Dendritic cell treated with granulocyte-macrophage colony-stimulating factor and Interleukin-4, amounts not matched to agents 40 ng/mL and 50 ng/mL, for 4 days (primary cell): ENCODE measurements at regions not wholly inside any gene's neighbourhood (a gene's known extent, or its start where the extent isn't known, plus 50 kb on each side); places are given as distances from the start of the nearest gene placed in this dataset.
"Not testable (repeated sequence)": the region's sequence is repeated elsewhere in the genome, so short reads cannot be mapped to it uniquely, and the experiment has no call there.

Source experiments
- H3K27ac Mint-ChIP-seq: one replicate; pipeline ENCODE4 v1.8.0; 2022; ENCODE audit warnings: mild to moderate bottlenecking, mixed read lengths
- H3K27me3 Mint-ChIP-seq: one replicate; pipeline ENCODE4 v1.8.0; 2022; ENCODE audit warnings: mild to moderate bottlenecking, mixed read lengths
- H3K36me3 Mint-ChIP-seq: one replicate; pipeline ENCODE4 v1.8.0; 2022; ENCODE audit warnings: low read depth, mixed read lengths
- H3K4me1 Mint-ChIP-seq: one replicate; pipeline ENCODE4 v1.8.0; 2022; ENCODE audit warnings: low read depth, mixed read lengths
- H3K4me3 Mint-ChIP-seq: one replicate; pipeline ENCODE4 v1.8.0; 2022; ENCODE audit warnings: mild to moderate bottlenecking, moderate library complexity, mixed read lengths
- H3K9me3 Mint-ChIP-seq: one replicate; pipeline ENCODE4 v1.8.0; 2022; ENCODE audit warnings: mixed read lengths
- intact Hi-C: fragments of 100-400 bp; cut with micrococcal nuclease; formaldehyde crosslinking; loops from one replicate; pipeline ENCODE4 v1.15.0; 2022

DNA sequence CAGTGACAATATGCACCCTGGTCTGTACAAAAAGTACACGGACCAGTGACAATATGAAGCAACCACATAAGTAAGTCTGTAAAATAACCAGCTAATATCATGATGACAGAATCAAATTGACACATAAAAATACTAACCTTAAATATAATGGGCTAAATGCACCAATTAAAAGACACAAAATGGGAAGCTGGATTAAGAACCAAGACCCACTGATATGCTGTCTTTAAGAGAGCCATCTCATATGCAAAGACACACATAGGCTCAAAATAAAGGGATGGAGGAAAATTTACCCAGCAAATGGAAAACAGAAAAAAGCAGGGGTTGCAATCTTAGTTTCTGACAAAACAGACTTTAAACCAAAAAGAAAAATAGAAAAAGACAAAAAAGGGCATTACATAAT lies 70.4 kb upstream of the VCAM1 start:
- H3K27ac Mint-ChIP-seq = no peak overlapping the region
- H3K9me3 Mint-ChIP-seq = peaks cover 27% of the 10 kb centered on the region

DNA sequence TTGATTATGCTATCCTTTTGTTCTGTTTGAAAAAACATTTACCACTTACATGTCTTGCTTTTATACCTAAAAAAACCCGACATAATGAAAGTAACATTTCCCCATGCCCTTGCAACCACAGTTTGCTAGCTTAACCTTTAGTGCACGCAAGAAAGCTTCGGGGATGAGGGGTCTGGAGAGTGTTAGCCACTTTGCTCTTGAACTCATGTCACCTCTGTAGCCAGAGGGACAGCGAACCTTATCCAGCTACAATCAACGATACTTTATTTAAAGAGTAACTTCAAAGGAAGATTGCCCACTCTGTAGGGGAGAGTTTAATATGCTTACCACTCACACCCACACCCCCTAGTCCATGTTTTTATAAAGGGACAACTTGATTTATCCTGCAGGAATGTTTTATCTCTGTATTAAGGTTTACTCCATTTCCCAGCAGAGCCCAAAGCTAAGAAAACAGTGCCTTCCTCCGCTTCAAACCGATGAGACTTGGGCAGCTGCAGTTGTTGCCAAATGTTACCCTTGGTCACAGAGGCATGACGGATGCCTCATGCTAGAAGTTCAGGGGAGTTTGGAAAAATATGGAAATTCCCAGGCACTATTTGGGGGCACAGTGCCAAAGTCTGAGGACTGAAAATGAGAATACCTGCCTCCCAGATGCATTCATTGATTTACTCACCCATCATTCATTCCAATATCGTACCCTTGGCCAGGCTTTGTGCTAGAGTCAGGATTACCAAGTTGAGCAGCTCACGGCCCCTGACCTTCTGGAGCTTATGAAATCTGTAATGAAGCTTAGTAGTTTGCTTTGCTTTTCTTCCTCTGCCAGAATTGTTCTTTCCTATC lies 61.4 kb upstream of the VCAM1 start:
- H3K27ac Mint-ChIP-seq = no peak overlapping the region
- H3K27me3 Mint-ChIP-seq = no peaks in the 10 kb centered on the region
- no peaks in the 10 kb centered on the region for H3K4me1 Mint-ChIP-seq
- intact Hi-C loops = no loop called here
- no peaks in the 10 kb centered on the region for H3K36me3 Mint-ChIP-seq
- H3K4me3 Mint-ChIP-seq = no peak overlapping the region
- no peaks in the 10 kb centered on the region for H3K9me3 Mint-ChIP-seq

More for the DNA sequence above, 70.4 kb upstream of the VCAM1 start:
- intact Hi-C loops = no loop called here
- Mint-ChIP-seq H3K4me3 (no peak overlapping the region), H3K4me1 (no peaks in the 10 kb centered on the region), H3K27me3 (no peaks in the 10 kb centered on the region), H3K36me3 (no peaks in the 10 kb centered on the region)

DNA sequence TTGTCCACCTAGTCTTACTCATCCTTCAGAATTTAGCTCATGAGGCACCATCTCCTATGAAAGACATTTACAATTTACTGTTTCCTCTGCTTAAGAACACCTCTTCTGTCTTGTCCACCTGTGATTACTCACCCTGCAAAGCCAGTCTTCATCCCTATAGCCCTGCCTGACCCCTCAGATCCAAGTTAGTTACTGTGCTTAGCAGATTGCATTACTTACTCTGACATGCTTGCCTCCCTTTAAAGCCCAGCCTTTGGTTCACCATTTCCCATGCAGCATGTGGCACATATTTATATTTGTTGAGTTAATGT lies 60.9 kb upstream of the VCAM1 start:
- no peaks in the 10 kb centered on the region for H3K4me1 Mint-ChIP-seq
- H3K9me3 Mint-ChIP-seq = no peaks in the 10 kb centered on the region
- H3K4me3 Mint-ChIP-seq = no peak overlapping the region
- H3K36me3 Mint-ChIP-seq = no peaks in the 10 kb centered on the region
- intact Hi-C loops = no loop called here
- no peaks in the 10 kb centered on the region for H3K27me3 Mint-ChIP-seq
- H3K27ac Mint-ChIP-seq = no peak overlapping the region

DNA sequence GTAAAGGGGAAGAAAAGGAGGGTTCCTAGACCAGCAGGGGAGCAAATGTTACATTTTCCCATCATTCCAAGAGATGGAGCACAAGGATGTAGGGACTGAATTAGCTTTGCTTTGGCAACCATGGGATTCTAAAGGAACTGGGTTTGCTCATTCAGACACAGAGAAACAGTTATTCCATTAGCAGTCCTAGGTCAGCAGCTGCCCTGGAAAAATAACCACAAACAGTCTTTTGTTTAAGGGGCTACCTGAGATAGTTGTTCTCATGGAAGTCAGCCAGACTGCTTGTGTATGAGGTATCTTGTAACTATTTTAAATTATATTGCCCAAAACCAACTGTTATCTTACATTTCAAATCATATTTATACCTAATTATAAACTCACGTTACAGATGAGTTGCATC lies 58.4 kb upstream of the VCAM1 start:
- Mint-ChIP-seq H3K27ac (no peak overlapping the region), H3K4me1 (no peaks in the 10 kb centered on the region), H3K9me3 (no peaks in the 10 kb centered on the region), H3K36me3 (no peaks in the 10 kb centered on the region), H3K4me3 (no peak overlapping the region), H3K27me3 (no peaks in the 10 kb centered on the region)
- intact Hi-C loops = no loop called here

DNA sequence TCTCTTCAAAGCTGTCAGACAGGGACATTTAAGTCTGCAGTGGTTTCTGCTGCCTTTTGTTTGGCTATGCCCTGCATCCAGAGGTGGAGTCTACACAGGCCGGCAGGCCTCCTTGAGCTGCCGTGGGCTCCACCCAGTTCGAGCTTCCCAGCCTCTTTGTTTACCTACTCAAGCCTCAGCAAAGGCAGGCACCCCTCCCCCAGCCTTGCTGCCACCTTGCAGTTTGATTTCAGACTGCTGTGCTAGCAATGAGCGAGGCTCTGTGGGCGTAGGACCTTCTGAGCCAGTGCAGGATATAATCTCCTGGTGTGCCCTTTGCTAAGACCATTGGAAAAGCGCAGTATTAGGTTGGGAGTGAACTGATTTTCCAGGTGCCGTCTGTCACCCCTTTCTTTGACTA lies 51.0 kb upstream of the VCAM1 start:
- H3K27me3 Mint-ChIP-seq, H3K4me3 Mint-ChIP-seq, H3K27ac Mint-ChIP-seq, H3K36me3 Mint-ChIP-seq, H3K4me1 Mint-ChIP-seq, intact Hi-C loops, H3K9me3 Mint-ChIP-seq: not testable (repeated sequence)
